NB4 (cell line): ENCODE measurements at regions not wholly inside any gene's neighbourhood (a gene's known extent, or its start where the extent isn't known, plus 50 kb on each side); places are given as distances from the start of the nearest gene placed in this dataset.

Source experiments
- DNase-seq: peaks from one replicate; pipeline ENCODE4 v3.0.0; 2010; ENCODE audit warnings: low read depth
- H3K4me3 ChIP-seq: one replicate; pipeline ENCODE4 v1.5.1; 2011; ENCODE audit warnings: mild to moderate bottlenecking, low read depth, low read length, moderate library complexity
- CTCF ChIP-seq: IDR thresholded peaks from one replicate; pipeline ENCODE4 v1.5.1; 2012; ENCODE audit warnings: low read depth, low read length
- MAX ChIP-seq: IDR thresholded peaks from 2 replicates; pipeline ENCODE4 v1.6.1; 2011; ENCODE audit warnings: low read depth, low read length
- MYC ChIP-seq: IDR thresholded peaks from 2 replicates; pipeline ENCODE4 v1.6.1; 2011; ENCODE audit warnings: low read depth, low read length
- POLR2A ChIP-seq: IDR thresholded peaks from 2 replicates; pipeline ENCODE4 v1.6.1; 2011; ENCODE audit warnings: mild to moderate bottlenecking; ENCODE audit not compliant: insufficient read length; ENCODE audit errors: extremely low read depth

- no peak for DNase-seq
- H3K4me3 ChIP-seq = no peak overlapping the region
- no peak for TF ChIP-seq MYC
- no peak for TF ChIP-seq POLR2A
- TF ChIP-seq MAX = no peak
- no peak for TF ChIP-seq CTCF
These were observed 71.6 kb downstream of the CCDC71L start for GRCh38 chr7:106589198-106589879.

- TF ChIP-seq MYC (no peak), POLR2A (no peak), CTCF (no peak), MAX (no peak)
- no peak overlapping the region for H3K4me3 ChIP-seq
- no peak for DNase-seq
These were observed 72.3 kb downstream of the CCDC71L start for GRCh38 chr7:106588422-106589197.

GRCh38 chr7:106584914-106585759 lies 75.8 kb downstream of the CCDC71L start:
- no peak overlapping the region for H3K4me3 ChIP-seq
- no peak for DNase-seq
- TF ChIP-seq CTCF (no peak), MAX (no peak), POLR2A (no peak)

GRCh38 chr7:106583706-106584690 lies 77.0 kb downstream of the CCDC71L start:
- no peak overlapping the region for H3K4me3 ChIP-seq
- DNase-seq = no peak
- no peak for TF ChIP-seq MYC
- TF ChIP-seq MAX = no peak
- TF ChIP-seq POLR2A = no peak

GRCh38 chr7:106583100-106583499 lies 77.9 kb downstream of the CCDC71L start:
- no peak for DNase-seq
- no peak overlapping the region for H3K4me3 ChIP-seq
- TF ChIP-seq POLR2A (no peak), CTCF (no peak), MYC (no peak), MAX (no peak)
